Sigmoid colon (tissue), 4 donors: ENCODE measurements at regions not wholly inside any gene's neighbourhood (a gene's known extent, or its start where the extent isn't known, plus 50 kb on each side); places are given as distances from the start of the nearest gene placed in this dataset.

Experiments
- CTCF ChIP-seq, 4 experiments: fragments of 450-650 bp in 3 of 4; fragments of 200-600 bp in 1 of 4; IDR thresholded peaks; one replicate each; pipeline ENCODE4 v1.5.1; 2016 to 2019; ENCODE audit warnings: antibody characterized with exemption in 4 of 4, mild to moderate bottlenecking in 3 of 4, moderate library complexity in 2 of 4
- EP300 ChIP-seq, 4 donors: sonication (generic); formaldehyde crosslinking; IDR thresholded peaks; one replicate each; pipeline ENCODE4 v1.6.1; 2017; ENCODE audit warnings: antibody characterized with exemption in 4 of 4
- POLR2A ChIP-seq, 2 donors: fragments of 450-650 bp; IDR thresholded peaks; one replicate each; pipeline ENCODE4 v1.6.1; 2016; ENCODE audit warnings: antibody characterized with exemption in 2 of 2, mild to moderate bottlenecking in 2 of 2, moderate library complexity in 2 of 2

GRCh38 chr4:34935739-34936138 is 1308.6 kb downstream of the ARAP2 start:
- TF ChIP-seq CTCF (IDR thresholded peaks at IDR 0.05) (no peak), EP300 (IDR thresholded peaks at IDR 0.05) (no peak), POLR2A (IDR thresholded peaks at IDR 0.05) (no peak)
